ENCODE measurements at regions not wholly inside any gene's neighbourhood (a gene's known extent, or its start where the extent isn't known, plus 50 kb on each side); places are given as distances from the start of the nearest gene placed in this dataset.
A peak's percentile ranks its signal among the peaks of the same experiment; 100 is the strongest.

DNA sequence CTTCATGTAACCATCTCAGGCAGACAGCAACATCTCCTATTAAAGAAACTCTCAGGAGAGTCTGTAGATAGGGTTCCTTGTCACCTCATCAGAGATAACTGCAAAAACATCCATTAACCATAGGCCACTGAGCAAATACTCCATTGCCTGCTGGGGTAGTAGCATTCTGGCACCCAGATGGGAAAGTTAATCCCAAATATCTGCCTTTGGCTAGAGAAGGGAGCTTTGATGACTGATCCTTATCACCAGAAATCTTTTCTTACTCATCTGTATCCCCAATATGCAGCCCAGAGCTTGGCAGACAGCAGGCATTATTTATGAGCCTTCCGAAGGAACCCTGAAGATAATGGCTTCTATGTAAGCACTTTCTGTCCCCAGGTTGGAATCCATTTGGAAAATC, 173.1 kb downstream of the MFSD1 start:
- DNase-seq = no peak

GRCh38 chr3:158976966-158977365, 175.1 kb downstream of the MFSD1 start:
- DNase-seq = no peak

- DNase-seq = no peak
Observed at GRCh38 chr3:158977497-158977896, 175.6 kb downstream of the MFSD1 start.

- no peak for DNase-seq
Observed at GRCh38 chr3:158983216-158984099, 181.6 kb downstream of the MFSD1 start.

GRCh38 chr3:158991146-158991705, 189.4 kb downstream of the MFSD1 start:
- no peak for DNase-seq

- DNase-seq = no peak
Observed at GRCh38 chr3:158992463-158992862, 190.6 kb downstream of the MFSD1 start.

GRCh38 chr3:158994386-158994785, 192.5 kb downstream of the MFSD1 start:
- no peak for DNase-seq

- no peak for DNase-seq
Observed at GRCh38 chr3:159001711-159002110, 199.9 kb downstream of the MFSD1 start.

- no peak for DNase-seq
Observed at GRCh38 chr3:159005137-159005536, 203.3 kb downstream of the MFSD1 start.

DNA sequence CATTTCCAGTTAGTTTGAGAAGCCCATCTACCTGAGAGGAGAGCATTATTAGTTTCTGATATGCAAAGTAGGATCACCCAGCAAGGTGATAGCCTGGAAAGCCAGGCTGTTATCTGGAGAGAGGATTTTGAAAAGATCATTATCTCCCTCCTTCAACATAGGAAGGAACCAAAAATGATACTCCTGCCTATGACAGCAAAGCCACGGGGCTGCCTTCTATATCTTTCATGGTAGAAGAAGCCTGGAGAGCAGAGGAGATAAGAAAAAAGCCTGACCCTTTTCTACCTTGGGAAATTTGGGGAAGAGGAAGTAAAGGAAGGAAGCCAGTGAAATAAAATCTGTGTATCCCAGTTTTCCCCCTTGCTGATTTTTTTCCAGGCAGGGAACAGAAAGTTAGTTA, 205.5 kb downstream of the MFSD1 start:
- DNase-seq = no peak

- DNase-seq = no peak
Observed at GRCh38 chr3:159008401-159008800, 206.5 kb downstream of the MFSD1 start.

DNA sequence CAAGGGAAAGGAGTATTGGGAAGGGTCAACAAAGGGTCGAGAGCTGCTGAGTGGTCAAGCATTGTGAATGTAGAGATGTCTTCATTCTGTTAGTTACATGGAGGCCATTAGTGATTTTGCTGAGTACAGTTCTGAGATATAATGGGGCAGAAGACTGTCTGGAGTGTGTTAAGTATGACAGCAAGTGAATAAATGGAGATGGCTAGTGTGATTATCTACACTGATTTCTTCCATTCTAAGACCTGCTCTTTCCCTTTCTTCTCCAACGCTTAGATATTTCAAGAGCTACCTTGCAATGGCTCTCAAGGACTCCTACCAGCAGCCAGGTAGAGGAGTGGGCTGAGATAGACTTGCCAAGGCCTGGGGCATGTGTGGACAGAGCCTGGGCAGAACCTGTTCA, 216.5 kb downstream of the MFSD1 start:
- DNase-seq = no peak

DNA sequence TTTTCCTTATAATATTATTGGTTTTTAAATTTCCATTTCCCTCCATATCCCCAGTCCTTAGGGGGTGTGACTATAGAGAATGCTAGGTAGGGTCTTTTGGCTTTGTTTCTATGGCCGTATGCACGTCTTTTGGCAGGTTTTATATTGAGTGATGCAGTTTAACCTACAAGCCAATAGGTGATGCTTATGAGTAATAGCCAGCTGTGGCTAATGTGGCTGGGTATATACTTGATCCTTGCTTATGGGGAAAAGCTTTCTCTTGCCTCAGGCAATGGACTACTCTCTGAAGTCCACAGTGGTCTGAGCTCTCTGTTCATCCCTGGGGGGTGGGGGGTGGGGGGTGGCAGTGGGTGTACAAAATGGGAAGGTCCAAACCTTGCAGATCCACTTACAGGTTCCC, 223.9 kb downstream of the MFSD1 start:
- DNase-seq = no peak

DNA sequence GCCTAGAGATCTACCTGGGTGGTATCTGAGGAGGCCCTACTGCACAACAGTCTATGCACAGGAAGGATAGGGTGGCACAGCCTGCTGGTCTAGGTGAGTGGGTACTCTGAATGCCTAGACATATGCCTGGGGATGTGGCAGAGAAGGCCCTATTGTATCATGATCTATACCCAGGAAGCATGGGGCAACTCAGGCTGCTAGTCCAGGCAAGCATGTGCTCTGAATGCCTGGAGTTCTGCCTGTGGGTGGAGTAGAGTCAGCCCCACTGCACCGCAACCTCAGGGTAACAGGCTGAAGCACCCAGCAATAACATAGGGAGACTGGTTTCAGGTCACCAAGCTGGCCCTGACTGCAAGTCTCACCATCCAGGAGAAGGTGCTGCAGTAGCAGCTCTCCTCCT, 224.7 kb downstream of the MFSD1 start:
- DNase-seq = no peak

GRCh38 chr3:159028706-159029105, 226.9 kb downstream of the MFSD1 start:
- DNase-seq = no peak

DNA sequence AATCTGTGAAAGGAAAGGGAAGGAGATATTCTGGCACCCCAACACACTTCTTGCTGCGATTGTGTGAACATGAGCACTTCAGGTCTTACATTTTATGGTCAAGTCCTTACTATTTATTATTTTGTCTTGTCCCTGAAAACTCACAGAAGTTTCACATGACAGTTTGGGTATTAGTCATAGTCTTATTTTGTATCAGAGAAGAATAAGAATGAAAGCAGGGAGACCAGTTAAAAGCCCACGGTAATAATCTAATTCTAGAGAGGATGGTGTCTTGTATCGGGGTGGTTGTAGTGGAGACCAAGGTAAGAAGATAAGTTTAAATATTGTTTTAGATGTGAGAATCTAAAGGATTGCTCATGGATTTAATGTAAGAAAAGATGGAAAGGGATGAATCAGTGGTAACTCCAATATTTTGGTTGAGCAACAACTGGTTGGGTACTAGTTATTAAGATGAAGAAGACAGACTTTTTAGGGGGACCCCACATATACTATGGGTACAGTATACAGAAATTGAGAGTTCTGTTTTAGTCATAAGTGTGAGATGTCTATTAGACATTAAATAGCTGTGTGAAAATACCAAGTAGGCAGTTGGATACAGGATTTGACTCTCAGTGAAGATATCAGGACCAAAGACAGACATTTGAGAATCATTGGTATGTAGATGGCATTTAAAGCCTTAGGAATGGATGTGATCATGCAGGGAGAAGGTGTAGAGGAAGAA, 227.6 kb downstream of the MFSD1 start:
- DNase-seq = peak; percentile 6

DNA sequence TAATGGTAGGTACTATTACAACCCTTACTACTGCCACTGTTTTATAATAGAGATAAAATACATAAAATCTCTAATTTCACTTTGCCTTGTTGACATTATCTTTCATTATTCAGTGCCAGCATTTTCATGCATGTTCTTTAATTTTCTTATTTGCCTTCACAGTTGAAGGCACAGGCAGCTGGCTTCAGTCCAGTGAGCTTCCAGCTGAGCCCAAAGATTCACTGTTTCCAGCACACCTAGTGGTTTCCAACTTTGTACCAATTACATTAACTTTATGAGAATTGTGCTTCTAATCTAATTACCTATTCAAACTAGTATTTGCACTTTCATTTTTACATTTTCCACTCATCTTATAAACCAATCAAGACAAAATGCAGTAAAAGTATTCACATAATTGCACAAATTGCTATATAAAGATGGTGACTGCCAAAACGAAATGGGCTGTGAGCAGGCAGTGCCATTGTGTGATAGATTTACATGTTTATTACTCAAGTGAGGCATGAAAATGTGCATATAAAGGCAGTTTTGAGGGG, 228.3 kb downstream of the MFSD1 start:
- no peak for DNase-seq

DNA sequence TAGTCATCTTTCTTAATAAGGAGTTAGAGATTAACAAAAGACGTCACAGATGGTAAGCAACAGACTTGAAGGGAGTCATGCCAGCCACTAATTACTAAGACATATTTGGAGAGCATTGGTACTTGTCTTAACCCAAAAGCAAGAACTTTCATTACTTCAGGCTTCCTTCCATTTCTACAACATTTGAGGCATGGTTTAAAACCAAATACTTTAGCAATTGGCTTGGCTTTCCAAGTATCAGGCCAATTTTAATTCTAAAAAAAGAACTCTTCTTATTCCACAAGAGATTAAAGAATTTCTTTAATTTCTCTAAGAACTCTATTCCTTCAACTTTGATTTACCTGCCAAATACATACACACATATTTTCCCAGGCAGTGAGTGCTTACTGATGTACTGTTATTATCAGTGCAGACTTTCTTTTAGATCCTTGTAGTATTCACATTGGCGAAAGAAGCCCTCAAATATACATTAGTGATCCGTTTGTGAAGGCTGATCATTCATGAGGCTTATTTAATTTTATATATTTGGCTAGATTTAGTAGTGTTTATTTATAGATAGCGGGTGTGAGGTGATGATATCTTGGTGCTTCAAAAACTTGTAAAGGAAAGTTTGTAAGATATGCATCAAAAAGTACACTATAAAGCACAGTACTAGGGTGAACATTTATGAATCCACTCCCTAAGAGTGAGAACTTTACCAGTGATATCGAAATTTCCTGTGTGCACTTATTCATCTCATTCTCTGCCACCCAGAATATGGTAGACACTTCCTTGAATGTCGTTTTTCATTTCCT, 229.2 kb downstream of the MFSD1 start:
- DNase-seq = no peak

DNA sequence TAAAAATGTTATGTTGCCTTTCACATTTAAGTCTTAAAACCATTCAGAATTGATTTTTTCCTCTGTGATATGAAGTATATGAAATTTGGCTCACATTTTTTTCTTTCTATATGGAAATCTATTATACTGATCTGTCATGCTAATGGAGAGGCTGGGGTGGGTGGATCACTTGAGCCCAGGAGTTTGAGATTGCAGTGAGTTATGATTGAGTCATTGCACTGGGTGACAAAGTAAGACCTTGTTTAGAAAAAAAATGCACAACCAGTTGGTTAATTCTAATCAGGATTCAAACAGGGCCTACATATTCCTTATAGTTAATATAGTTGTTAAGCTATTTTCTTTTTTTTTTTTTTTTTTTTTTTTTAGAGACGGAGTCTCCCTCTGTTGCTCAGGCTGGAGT, 230.5 kb downstream of the MFSD1 start:
- no peak for DNase-seq

DNA sequence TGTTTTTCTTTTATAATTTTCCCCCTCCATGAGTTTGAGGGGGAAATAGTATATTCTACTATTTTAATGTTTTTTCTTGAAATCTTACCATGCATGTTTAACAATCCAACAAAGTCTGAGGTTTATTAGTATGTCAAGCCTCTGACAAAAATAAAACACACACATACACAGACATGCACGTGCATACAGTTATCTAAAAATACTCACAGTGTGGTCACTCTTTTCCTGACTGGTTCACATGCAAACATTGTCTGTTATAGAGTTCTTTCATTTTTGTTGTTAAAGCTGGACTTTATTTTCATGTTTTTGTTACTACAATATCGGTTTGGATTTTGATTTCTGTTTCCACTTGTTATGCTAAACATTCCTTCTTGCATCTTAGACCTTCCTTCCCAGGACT, 236.6 kb downstream of the MFSD1 start:
- no peak for DNase-seq

- DNase-seq = no peak
Observed at GRCh38 chr3:159039286-159039685, 237.4 kb downstream of the MFSD1 start.

DNA sequence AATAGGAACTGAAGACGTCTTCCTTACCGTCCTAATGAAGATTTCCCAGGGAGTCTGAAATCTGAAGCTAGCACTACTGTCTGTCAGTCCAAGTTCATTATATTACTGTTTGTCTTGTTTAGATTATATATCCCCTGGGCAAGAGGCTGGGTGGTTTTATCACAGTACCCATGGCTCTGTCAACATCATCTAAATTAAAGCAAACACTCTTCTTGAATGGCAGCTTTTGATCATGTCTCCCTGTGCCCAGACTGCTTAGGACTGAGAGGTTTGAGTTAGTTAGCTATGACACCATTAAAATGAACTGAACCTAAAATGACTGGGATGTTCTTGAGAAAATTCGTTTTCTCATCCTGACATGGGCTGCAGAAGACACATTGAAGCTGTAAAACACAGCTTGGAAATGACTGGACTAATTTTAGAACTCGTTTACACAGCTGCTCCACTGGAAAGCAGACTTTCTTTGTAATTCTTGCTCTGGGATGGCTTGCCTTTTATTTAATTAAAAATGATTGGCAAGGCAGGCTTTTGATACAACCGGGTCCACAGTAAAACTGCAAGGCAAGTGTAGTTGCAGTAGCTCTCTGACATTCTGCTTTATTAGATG, 243.5 kb downstream of the MFSD1 start:
- DNase-seq = no peak
